ENCODE measurements at regions not wholly inside any gene's neighbourhood (a gene's known extent, or its start where the extent isn't known, plus 50 kb on each side); places are given as distances from the start of the nearest gene placed in this dataset.

DNA sequence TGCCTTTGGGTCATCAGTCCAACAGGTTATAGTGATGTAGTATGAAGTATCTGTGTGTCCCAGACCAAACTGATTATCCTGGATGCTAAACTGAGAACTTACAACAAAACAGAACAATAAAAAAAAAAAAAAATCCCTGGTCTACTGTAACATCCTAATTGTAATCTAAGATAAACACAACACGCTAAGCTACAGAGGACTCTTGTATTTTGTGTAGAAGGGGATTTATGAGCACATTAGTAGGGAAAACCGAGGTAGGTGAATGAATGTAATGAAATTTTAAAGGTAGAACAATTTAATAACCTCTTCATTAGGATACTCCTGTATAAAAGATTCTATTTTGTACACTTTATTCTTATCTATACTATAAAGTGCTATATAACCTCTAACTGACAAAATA lies 424.1 kb downstream of the NDFIP2 start:
- TF ChIP-seq GABPA (IDR thresholded peaks at IDR 0.05 in 1 of 2, conservative IDR thresholded peaks at IDR 0.05 in 1 of 2) = no peak
- TF ChIP-seq, protein P1, sequence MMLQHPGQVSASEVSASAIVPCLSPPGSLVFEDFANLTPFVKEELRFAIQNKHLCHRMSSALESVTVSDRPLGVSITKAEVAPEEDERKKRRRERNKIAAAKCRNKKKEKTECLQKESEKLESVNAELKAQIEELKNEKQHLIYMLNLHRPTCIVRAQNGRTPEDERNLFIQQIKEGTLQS (IDR thresholded peaks at IDR 0.05) = no peak

Measured in liver (tissue), 2 donors.